ENCODE measurements at regions not wholly inside any gene's neighbourhood (a gene's known extent, or its start where the extent isn't known, plus 50 kb on each side); places are given as distances from the start of the nearest gene placed in this dataset.

GRCh38 chrX:35728481-35728880 is 69.7 kb upstream of the MAGEB16 start (continued):
- TF ChIP-seq ZNF609 (CRISPR knock-in tag; IDR thresholded peaks at IDR 0.05; ENCODE audit: borderline replicate concordance) (no peak), TARDBP (CRISPR knock-in tag; IDR thresholded peaks at IDR 0.05) (no peak)

GRCh38 chrX:35733879-35734278 is 64.3 kb upstream of the MAGEB16 start:
- no peaks in the 10 kb centered on the region for H3K9me3 ChIP-seq (ENCODE audit: low read length)
- no peaks in the 10 kb centered on the region for H3K4me1 ChIP-seq (ENCODE audit: insufficient read depth, low read length)
- no peaks in the 10 kb centered on the region for H3K27me3 ChIP-seq (ENCODE audit: control insufficient read depth in 1 of 2, insufficient read depth in 2 of 2, low read length in 2 of 2)
- H4K20me1 ChIP-seq (ENCODE audit: insufficient read depth, low read length), result no peaks in the 10 kb centered on the region
- H3K9ac ChIP-seq (ENCODE audit: insufficient read depth, low read depth, low read length), result no peak overlapping the region
- intact Hi-C loops (cut with micrococcal nuclease; ENCODE audit: unreplicated experiment), result no loop called here
- no peak for ATAC-seq
- no TSS peak for BruUV-seq (replicated peaks)
- H3K27ac ChIP-seq (ENCODE audit: extremely low read length, insufficient read depth, low read length), result no peak overlapping the region
- no peak overlapping the region for H2AFZ ChIP-seq (ENCODE audit: low read length)
- no peak for FAIRE-seq
- H3K4me2 ChIP-seq (ENCODE audit: low read depth, low read length), result no peak overlapping the region
- no peak for DNase-seq (ENCODE audit: low spot score)
- in situ Hi-C loops (cut with HindIII; ENCODE audit: extremely low pct_ligation_motif_present, low pct_unique_long_range_greater_than_20kb), result no loop called here
- WGBS (ENCODE audit: low lambda C conversion rate), result no CpG with 5 or more reads among the region's 7 CpGs
- CTCF ChIA-PET (ENCODE audit: low intra/inter-chr PET ratio, low total read pairs), result no interaction called here
- POLR2A ChIA-PET, result no interaction called here
- H3K36me3 ChIP-seq (replicated peaks in 1 of 2; ENCODE audit: control insufficient read depth in 1 of 2, insufficient read depth in 2 of 2, low read length in 2 of 2), result no peaks in the 10 kb centered on the region
- H3K4me3 ChIP-seq (replicated peaks in 1 of 3; ENCODE audit: insufficient read depth in 1 of 3, low read depth in 2 of 3, low read length in 3 of 3), result no peak overlapping the region
- no peaks in the 10 kb centered on the region for H3K79me2 ChIP-seq (ENCODE audit: insufficient read depth, low read length)
- TF ChIP-seq XRCC5 (optimal IDR thresholded peaks at IDR 0.05; ENCODE audit: low read length) (no peak), FOXK1 (CRISPR knock-in tag; IDR thresholded peaks at IDR 0.05; ENCODE audit: borderline replicate concordance, low read depth) (no peak), RNF2 (conservative IDR thresholded peaks at IDR 0.05; ENCODE audit: low read depth) (no peak), ZNF329 (CRISPR knock-in tag; IDR thresholded peaks at IDR 0.05; ENCODE audit: low read depth) (no peak), KDM5B (CRISPR knock-in tag; IDR thresholded peaks at IDR 0.05; ENCODE audit: borderline replicate concordance) (no peak), ZBTB8A (CRISPR knock-in tag; IDR thresholded peaks at IDR 0.05; ENCODE audit: borderline replicate concordance, low read depth) (no peak), NFE2L2 (IDR thresholded peaks at IDR 0.05; ENCODE audit: low read length) (no peak), YEATS4 (CRISPR knock-in tag; IDR thresholded peaks at IDR 0.05; ENCODE audit: borderline replicate concordance) (no peak), ZFP91 (CRISPR knock-in tag; IDR thresholded peaks at IDR 0.05; ENCODE audit: borderline replicate concordance) (no peak), ZMYM4 (CRISPR knock-in tag; IDR thresholded peaks at IDR 0.05) (no peak)
- TF ChIP-seq, protein P1, sequence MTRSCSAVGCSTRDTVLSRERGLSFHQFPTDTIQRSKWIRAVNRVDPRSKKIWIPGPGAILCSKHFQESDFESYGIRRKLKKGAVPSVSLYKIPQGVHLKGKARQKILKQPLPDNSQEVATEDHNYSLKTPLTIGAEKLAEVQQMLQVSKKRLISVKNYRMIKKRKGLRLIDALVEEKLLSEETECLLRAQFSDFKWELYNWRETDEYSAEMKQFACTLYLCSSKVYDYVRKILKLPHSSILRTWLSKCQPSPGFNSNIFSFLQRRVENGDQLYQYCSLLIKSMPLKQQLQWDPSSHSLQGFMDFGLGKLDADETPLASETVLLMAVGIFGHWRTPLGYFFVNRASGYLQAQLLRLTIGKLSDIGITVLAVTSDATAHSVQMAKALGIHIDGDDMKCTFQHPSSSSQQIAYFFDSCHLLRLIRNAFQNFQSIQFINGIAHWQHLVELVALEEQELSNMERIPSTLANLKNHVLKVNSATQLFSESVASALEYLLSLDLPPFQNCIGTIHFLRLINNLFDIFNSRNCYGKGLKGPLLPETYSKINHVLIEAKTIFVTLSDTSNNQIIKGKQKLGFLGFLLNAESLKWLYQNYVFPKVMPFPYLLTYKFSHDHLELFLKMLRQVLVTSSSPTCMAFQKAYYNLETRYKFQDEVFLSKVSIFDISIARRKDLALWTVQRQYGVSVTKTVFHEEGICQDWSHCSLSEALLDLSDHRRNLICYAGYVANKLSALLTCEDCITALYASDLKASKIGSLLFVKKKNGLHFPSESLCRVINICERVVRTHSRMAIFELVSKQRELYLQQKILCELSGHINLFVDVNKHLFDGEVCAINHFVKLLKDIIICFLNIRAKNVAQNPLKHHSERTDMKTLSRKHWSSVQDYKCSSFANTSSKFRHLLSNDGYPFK (CRISPR knock-in tag; IDR thresholded peaks at IDR 0.05; ENCODE audit: borderline replicate concordance), result no peak
- TF ChIP-seq, protein P2, sequence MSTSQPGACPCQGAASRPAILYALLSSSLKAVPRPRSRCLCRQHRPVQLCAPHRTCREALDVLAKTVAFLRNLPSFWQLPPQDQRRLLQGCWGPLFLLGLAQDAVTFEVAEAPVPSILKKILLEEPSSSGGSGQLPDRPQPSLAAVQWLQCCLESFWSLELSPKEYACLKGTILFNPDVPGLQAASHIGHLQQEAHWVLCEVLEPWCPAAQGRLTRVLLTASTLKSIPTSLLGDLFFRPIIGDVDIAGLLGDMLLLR (CRISPR knock-in tag; IDR thresholded peaks at IDR 0.05), result no peak

Data from HepG2 (cell line).